ENCODE measurements at regions not wholly inside any gene's neighbourhood (a gene's known extent, or its start where the extent isn't known, plus 50 kb on each side); places are given as distances from the start of the nearest gene placed in this dataset.

GRCh38 chr3:480070-480469 is 283.5 kb downstream of the CHL1 start:
- TF ChIP-seq, protein P1, sequence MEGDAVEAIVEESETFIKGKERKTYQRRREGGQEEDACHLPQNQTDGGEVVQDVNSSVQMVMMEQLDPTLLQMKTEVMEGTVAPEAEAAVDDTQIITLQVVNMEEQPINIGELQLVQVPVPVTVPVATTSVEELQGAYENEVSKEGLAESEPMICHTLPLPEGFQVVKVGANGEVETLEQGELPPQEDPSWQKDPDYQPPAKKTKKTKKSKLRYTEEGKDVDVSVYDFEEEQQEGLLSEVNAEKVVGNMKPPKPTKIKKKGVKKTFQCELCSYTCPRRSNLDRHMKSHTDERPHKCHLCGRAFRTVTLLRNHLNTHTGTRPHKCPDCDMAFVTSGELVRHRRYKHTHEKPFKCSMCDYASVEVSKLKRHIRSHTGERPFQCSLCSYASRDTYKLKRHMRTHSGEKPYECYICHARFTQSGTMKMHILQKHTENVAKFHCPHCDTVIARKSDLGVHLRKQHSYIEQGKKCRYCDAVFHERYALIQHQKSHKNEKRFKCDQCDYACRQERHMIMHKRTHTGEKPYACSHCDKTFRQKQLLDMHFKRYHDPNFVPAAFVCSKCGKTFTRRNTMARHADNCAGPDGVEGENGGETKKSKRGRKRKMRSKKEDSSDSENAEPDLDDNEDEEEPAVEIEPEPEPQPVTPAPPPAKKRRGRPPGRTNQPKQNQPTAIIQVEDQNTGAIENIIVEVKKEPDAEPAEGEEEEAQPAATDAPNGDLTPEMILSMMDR (conservative IDR thresholded peaks at IDR 0.05; ENCODE audit: low read length): no peak
- no peak for TF ChIP-seq EZH2phosphoT487 (IDR thresholded peaks at IDR 0.05; ENCODE audit: borderline replicate concordance)

Measured in Loucy (cell line).